ENCODE measurements at regions not wholly inside any gene's neighbourhood (a gene's known extent, or its start where the extent isn't known, plus 50 kb on each side); places are given as distances from the start of the nearest gene placed in this dataset.

- intact Hi-C loops (cut with micrococcal nuclease; ENCODE audit: unreplicated experiment), result no loop called here
- in situ Hi-C loops (cut with HindIII; ENCODE audit: low pct_unique_long_range_greater_than_20kb, low sequenced_read_pairs), result no loop called here
- TF ChIP-seq REST (IDR thresholded peaks at IDR 0.05; ENCODE audit: insufficient read depth in 1 of 2, low read depth in 2 of 2, low read length in 1 of 2) (no peak), POLR2AphosphoS5 (IDR thresholded peaks at IDR 0.05; ENCODE audit: low read depth, low read length) (no peak), SIN3A (IDR thresholded peaks at IDR 0.05; ENCODE audit: borderline replicate concordance, insufficient read depth, low read depth, low read length) (no peak), TCF7L2 (IDR thresholded peaks at IDR 0.05; ENCODE audit: low read depth, low read length) (no peak)
- TF ChIP-seq, protein P1, sequence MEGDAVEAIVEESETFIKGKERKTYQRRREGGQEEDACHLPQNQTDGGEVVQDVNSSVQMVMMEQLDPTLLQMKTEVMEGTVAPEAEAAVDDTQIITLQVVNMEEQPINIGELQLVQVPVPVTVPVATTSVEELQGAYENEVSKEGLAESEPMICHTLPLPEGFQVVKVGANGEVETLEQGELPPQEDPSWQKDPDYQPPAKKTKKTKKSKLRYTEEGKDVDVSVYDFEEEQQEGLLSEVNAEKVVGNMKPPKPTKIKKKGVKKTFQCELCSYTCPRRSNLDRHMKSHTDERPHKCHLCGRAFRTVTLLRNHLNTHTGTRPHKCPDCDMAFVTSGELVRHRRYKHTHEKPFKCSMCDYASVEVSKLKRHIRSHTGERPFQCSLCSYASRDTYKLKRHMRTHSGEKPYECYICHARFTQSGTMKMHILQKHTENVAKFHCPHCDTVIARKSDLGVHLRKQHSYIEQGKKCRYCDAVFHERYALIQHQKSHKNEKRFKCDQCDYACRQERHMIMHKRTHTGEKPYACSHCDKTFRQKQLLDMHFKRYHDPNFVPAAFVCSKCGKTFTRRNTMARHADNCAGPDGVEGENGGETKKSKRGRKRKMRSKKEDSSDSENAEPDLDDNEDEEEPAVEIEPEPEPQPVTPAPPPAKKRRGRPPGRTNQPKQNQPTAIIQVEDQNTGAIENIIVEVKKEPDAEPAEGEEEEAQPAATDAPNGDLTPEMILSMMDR (IDR thresholded peaks at IDR 0.05), result no peak
- DNase-seq (ENCODE audit: low read depth, low spot score) (no peak), ATAC-seq (no peak)
- no peaks in the 10 kb centered on the region for H3K27me3 ChIP-seq (ENCODE audit: control insufficient read depth, insufficient read depth, low read length)
- H3K36me3 ChIP-seq (ENCODE audit: control insufficient read depth, insufficient read depth, low read length), result no peaks in the 10 kb centered on the region
- BruUV-seq (replicated peaks), result no TSS peak
- no peak overlapping the region for H3K27ac ChIP-seq (ENCODE audit: low read length)
- no peaks in the 10 kb centered on the region; the same call in 1 of the 2 replicates for H3K9me3 ChIP-seq (ENCODE audit: control insufficient read depth, insufficient read depth, low read depth, low read length)
- POLR2A ChIA-PET, result no interaction called here
- H3K4me1 ChIP-seq (ENCODE audit: control insufficient read depth, insufficient read depth, low read length), result no peaks in the 10 kb centered on the region
- no peak overlapping the region for H3K4me3 ChIP-seq (ENCODE audit: low read depth in 2 of 2, low read length in 2 of 2)
- CTCF ChIA-PET, result no interaction called here
These were observed 581.1 kb upstream of the LRATD1 start for GRCh38 chr2:14051401-14051800.

DNA sequence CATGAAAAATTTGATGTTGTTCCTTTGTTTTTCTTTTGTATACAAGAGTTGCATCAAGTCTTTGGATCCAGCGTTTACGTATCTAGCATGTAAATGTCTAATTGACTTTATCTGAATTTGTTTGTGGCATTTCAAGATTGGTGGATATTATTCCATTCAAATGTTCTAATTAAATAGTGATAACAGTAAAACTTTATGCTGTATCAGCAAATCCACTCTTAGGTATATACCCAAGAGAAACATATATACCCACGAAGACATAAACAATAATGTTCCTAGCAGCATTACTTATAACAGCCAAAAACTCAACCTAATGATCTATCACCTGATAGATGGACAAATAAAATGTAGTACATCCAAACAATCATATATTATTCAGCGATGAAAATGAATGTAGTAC is 579.4 kb upstream of the LRATD1 start:
- ATAC-seq, result no peak
- ChIA-PET POLR2A (no interaction called here), CTCF (no interaction called here)
- Histone ChIP-seq H3K4me3 (ENCODE audit: low read depth in 2 of 2, low read length in 2 of 2) (no peak overlapping the region), H3K4me1 (ENCODE audit: control insufficient read depth, insufficient read depth, low read length) (no peaks in the 10 kb centered on the region), H3K27ac (ENCODE audit: low read length) (no peak overlapping the region), H3K27me3 (ENCODE audit: control insufficient read depth, insufficient read depth, low read length) (no peaks in the 10 kb centered on the region), H3K9me3 (ENCODE audit: control insufficient read depth, insufficient read depth, low read depth, low read length) (no peaks in the 10 kb centered on the region; the same call in 1 of the 2 replicates), H3K36me3 (ENCODE audit: control insufficient read depth, insufficient read depth, low read length) (no peaks in the 10 kb centered on the region)
- BruUV-seq (replicated peaks), result no TSS peak
- intact Hi-C loops (cut with micrococcal nuclease; ENCODE audit: unreplicated experiment), result no loop called here
- DNase-seq (ENCODE audit: low read depth, low spot score), result no peak
- TF ChIP-seq REST (IDR thresholded peaks at IDR 0.05; ENCODE audit: insufficient read depth in 1 of 2, low read depth in 2 of 2, low read length in 1 of 2) (no peak), POLR2AphosphoS5 (IDR thresholded peaks at IDR 0.05; ENCODE audit: low read depth, low read length) (no peak), SIN3A (IDR thresholded peaks at IDR 0.05; ENCODE audit: borderline replicate concordance, insufficient read depth, low read depth, low read length) (no peak), TCF7L2 (IDR thresholded peaks at IDR 0.05; ENCODE audit: low read depth, low read length) (no peak)
- TF ChIP-seq, protein P1 (IDR thresholded peaks at IDR 0.05), result no peak
- in situ Hi-C loops (cut with HindIII; ENCODE audit: low pct_unique_long_range_greater_than_20kb, low sequenced_read_pairs), result no loop called here

All from Panc1 (cell line).